HepG2 (cell line): ENCODE measurements at regions not wholly inside any gene's neighbourhood (a gene's known extent, or its start where the extent isn't known, plus 50 kb on each side); places are given as distances from the start of the nearest gene placed in this dataset.

Experiments
- ATAC-seq: fragments of 200-7000 bp; cut with Tn5 transposase; 3 replicates; pipeline ENCODE4 v1.9.1; 2020; ENCODE audit warnings: mild to moderate bottlenecking, moderate library complexity
- BruUV-seq: library from RNA; stranded (reverse); fragments of 400-500 nt; replicated peaks from 2 replicates; lab custom pipeline; 2021; lab: Mats Ljungman, UMichigan
- CTCF ChIA-PET: fragments of 300-600 bp; formaldehyde crosslinking; extraction: SDS; loops from one replicate; lab custom pipeline; 2021; ENCODE audit warnings: low total read pairs, inconsistent platforms, low intra/inter-chr PET ratio; lab: Yijun Ruan, JAX
- POLR2A ChIA-PET: fragments of 350-600 bp; sonication (Branson Sonifier 250); formaldehyde crosslinking; loops from one replicate; lab custom pipeline; 2020; ENCODE audit warnings: antibody characterized with exemption, inconsistent platforms; lab: Yijun Ruan, JAX
- DNase-seq: peaks from one replicate; pipeline ENCODE4 v3.0.0-alpha.2; 2015; ENCODE audit warnings: low spot score
- FAIRE-seq: peaks from 3 replicates; lab custom pipeline; 2011; peaks lifted over from hg19 to GRCh38; lab: Jason Lieb, UNC
- H2AFZ ChIP-seq: one replicate; pipeline ENCODE4 v1.6.1; 2011; ENCODE audit warnings: low read length, inconsistent platforms
- H3K27ac ChIP-seq: fragments of 300-600 bp; 3 replicates; pipeline ENCODE4 v1.8.0; 2011; ENCODE audit warnings: mixed run types, mild to moderate bottlenecking, mixed read lengths, low read length, inconsistent platforms; ENCODE audit not compliant: insufficient read depth; ENCODE audit errors: extremely low read length
- H3K27me3 ChIP-seq, 2 experiments: fragments of 200-600 bp in 1 of 2; 2 replicates in 1 of 2; 3 replicates in 1 of 2; pipeline versions ENCODE4 v1.6.0 to v1.8.0; 2011; ENCODE audit warnings: low read length in 2 of 2, mild to moderate bottlenecking in 2 of 2, moderate library complexity in 2 of 2, inconsistent platforms in 1 of 2; ENCODE audit not compliant: insufficient read depth in 2 of 2, control insufficient read depth in 1 of 2
- H3K36me3 ChIP-seq, 2 experiments: fragments of 200-600 bp in 1 of 2; replicated peaks in 1 of 2; 2 replicates in 1 of 2; 3 replicates in 1 of 2; pipeline versions ENCODE4 v1.5.1 to v1.8.0; 2011; ENCODE audit warnings: low read length in 2 of 2, inconsistent platforms in 1 of 2; ENCODE audit not compliant: insufficient read depth in 2 of 2, control insufficient read depth in 1 of 2
- H3K4me1 ChIP-seq: 2 replicates; pipeline ENCODE4 v1.5.1; 2012; ENCODE audit warnings: low read length, inconsistent platforms; ENCODE audit not compliant: insufficient read depth
- H3K4me2 ChIP-seq: 2 replicates; pipeline ENCODE4 v1.6.0; 2011; ENCODE audit warnings: low read depth, low read length, inconsistent platforms
- H3K4me3 ChIP-seq, 3 experiments: fragments of 200-600 bp in 1 of 3; sonication (generic), shearing (Covaris generic) in 1 of 3; replicated peaks in 1 of 3; 2 replicates each; pipeline ENCODE4 v1.5.1; 2011 to 2016; ENCODE audit warnings: low read length in 3 of 3, inconsistent platforms in 2 of 3, low read depth in 2 of 3, mild to moderate bottlenecking in 2 of 3, control low read depth in 1 of 3, mixed read lengths in 1 of 3; ENCODE audit not compliant: insufficient read depth in 1 of 3
- H3K79me2 ChIP-seq: one replicate; pipeline ENCODE4 v1.6.1; 2011; ENCODE audit warnings: low read length, inconsistent platforms; ENCODE audit not compliant: insufficient read depth
- H3K9ac ChIP-seq: 2 replicates; pipeline ENCODE4 v1.6.0; 2011; ENCODE audit warnings: mild to moderate bottlenecking, low read depth, low read length, inconsistent platforms; ENCODE audit not compliant: insufficient read depth
- H3K9me3 ChIP-seq: 2 replicates; pipeline ENCODE4 v1.5.1; 2012; ENCODE audit warnings: mild to moderate bottlenecking, low read length
- H4K20me1 ChIP-seq: 2 replicates; pipeline ENCODE4 v1.6.0; 2011; ENCODE audit warnings: inconsistent platforms, mild to moderate bottlenecking, low read length, moderate library complexity; ENCODE audit not compliant: insufficient read depth
- ETV6 ChIP-seq: sonication (generic); formaldehyde crosslinking; conservative IDR thresholded peaks from 2 replicates; pipeline ENCODE4 v1.4.0; 2020; ENCODE audit warnings: missing genetic modification reagents
- GLMP ChIP-seq: sonication (generic); formaldehyde crosslinking; IDR thresholded peaks from 2 replicates; pipeline ENCODE4 v1.9.0; 2021; ENCODE audit warnings: missing genetic modification reagents, mild to moderate bottlenecking, borderline replicate concordance
- RNF219 ChIP-seq: sonication (generic); formaldehyde crosslinking; IDR thresholded peaks from 2 replicates; pipeline ENCODE4 v1.5.0; 2020; ENCODE audit warnings: mild to moderate bottlenecking, missing genetic modification reagents
- SIN3A ChIP-seq: IDR thresholded peaks from 2 replicates; pipeline ENCODE4 v1.6.1; 2011; ENCODE audit warnings: low read depth, mild to moderate bottlenecking, control low read depth, low read length, borderline replicate concordance
- SMAD1 ChIP-seq: sonication (generic); formaldehyde crosslinking; IDR thresholded peaks from 2 replicates; pipeline ENCODE4 v1.4.0; 2020; ENCODE audit warnings: missing genetic modification reagents, low read depth, mild to moderate bottlenecking, borderline replicate concordance
- TFDP2 ChIP-seq: sonication (generic); formaldehyde crosslinking; IDR thresholded peaks from 2 replicates; pipeline ENCODE4 v1.4.0; 2020; ENCODE audit warnings: missing genetic modification reagents
- THAP11 ChIP-seq: IDR thresholded peaks from 2 replicates; pipeline ENCODE4 v1.6.1; 2016; ENCODE audit warnings: missing biosample characterization, missing genetic modification reagents
- U2AF1 ChIP-seq: fragments of 200-400 bp; formaldehyde crosslinking; optimal IDR thresholded peaks from 2 replicates; pipeline ENCODE3; 2017; ENCODE audit warnings: mild to moderate bottlenecking, low read depth, low read length
- ZFP41 ChIP-seq: sonication (generic); formaldehyde crosslinking; IDR thresholded peaks from 2 replicates; pipeline ENCODE4 v1.4.0; 2020; ENCODE audit warnings: mild to moderate bottlenecking, missing genetic modification reagents, borderline replicate concordance
- ZHX2 ChIP-seq, 2 experiments: sonication (generic) in 1 of 2; formaldehyde crosslinking in 1 of 2; IDR thresholded peaks; 2 replicates each; pipeline versions ENCODE4 v1.6.1 to v1.9.0; 2014 to 2022; ENCODE audit warnings: antibody characterized with exemption in 1 of 2, borderline replicate concordance in 1 of 2, inconsistent platforms in 1 of 2, low read depth in 1 of 2, missing genetic modification reagents in 1 of 2
- ZMYM2 ChIP-seq: sonication (generic); formaldehyde crosslinking; IDR thresholded peaks from 2 replicates; pipeline ENCODE4 v1.8.0; 2022; ENCODE audit warnings: mild to moderate bottlenecking, missing genetic modification reagents
- ZNF160 ChIP-seq: sonication (generic); formaldehyde crosslinking; IDR thresholded peaks from 2 replicates; pipeline ENCODE4 v1.8.0; 2022; ENCODE audit warnings: mild to moderate bottlenecking, inconsistent platforms, missing genetic modification reagents
- ZNF33A ChIP-seq: sonication (generic); formaldehyde crosslinking; IDR thresholded peaks from 2 replicates; pipeline ENCODE4 v1.5.1; 2020; ENCODE audit warnings: missing genetic modification reagents, mild to moderate bottlenecking, moderate library complexity, borderline replicate concordance
- WGBS: methylation state at CpG from one replicate; pipeline ENCODE4 v1.1.6; 2017; ENCODE audit warnings: low lambda C conversion rate; 5-methylcytosine and 5-hydroxymethylcytosine counted together
- in situ Hi-C: cut with HindIII; loops from 2 replicates; pipeline ENCODE4 v1.10.0; 2017; ENCODE audit warnings: low pct_unique_long_range_greater_than_20kb; ENCODE audit not compliant: extremely low pct_ligation_motif_present
- intact Hi-C: fragments of 100-400 bp; cut with micrococcal nuclease; formaldehyde crosslinking; loops from one replicate; pipeline ENCODE4 v1.10.0; 2022; ENCODE audit not compliant: unreplicated experiment

- BruUV-seq = no TSS peak
- TF ChIP-seq ETV6 (CRISPR knock-in tag) (no peak), ZNF160 (CRISPR knock-in tag) (no peak), ZNF33A (CRISPR knock-in tag) (no peak), ZFP41 (CRISPR knock-in tag) (no peak), U2AF1 (no peak), TFDP2 (no peak), ZHX2 (IDR thresholded peaks at IDR 0.05; ENCODE audit: low read depth) (no peak), ZHX2 (CRISPR knock-in tag; IDR thresholded peaks at IDR 0.05; ENCODE audit: borderline replicate concordance) (no peak), RNF219 (CRISPR knock-in tag) (no peak), GLMP (CRISPR knock-in tag) (no peak), ZMYM2 (no peak), SIN3A (no peak), THAP11 (CRISPR knock-in tag) (no peak), SMAD1 (CRISPR knock-in tag) (no peak)
Observed at GRCh38 chr6:26211963-26212362, 124.7 kb downstream of the HFE start.

More at GRCh38 chr6:26211963-26212362, 124.7 kb downstream of the HFE start:
- H3K4me1 ChIP-seq = peaks cover 19% of the 10 kb centered on the region
- no peaks in the 10 kb centered on the region for H3K27me3 ChIP-seq
- ChIA-PET CTCF (no interaction called here), POLR2A (interaction anchor here (6.1 kb wide), 1 partner anchor 14 kb away, joined by 336 read pairs; a partner anchor contains a TSS)
- no peak overlapping the region for H3K9ac ChIP-seq
- DNase-seq (no peak), ATAC-seq (no peak), FAIRE-seq (no peak)
- H3K27ac ChIP-seq = no peak overlapping the region
- 41% methylated on average over 1 of the region's 1 CpG for WGBS
- no peaks in the 10 kb centered on the region for H3K9me3 ChIP-seq
- H4K20me1 ChIP-seq = no peaks in the 10 kb centered on the region
- H3K4me2 ChIP-seq = no peak overlapping the region
- no peaks in the 10 kb centered on the region for H3K36me3 ChIP-seq
- in situ Hi-C loops (no loop called here), intact Hi-C loops (no loop called here)
- no peak overlapping the region for H2AFZ ChIP-seq
- H3K4me3 ChIP-seq = no peak overlapping the region
- no peaks in the 10 kb centered on the region for H3K79me2 ChIP-seq
